Neural cell (in vitro differentiated cells): ENCODE measurements at regions not wholly inside any gene's neighbourhood (a gene's known extent, or its start where the extent isn't known, plus 50 kb on each side); places are given as distances from the start of the nearest gene placed in this dataset.

ENCODE experiments used
- H2AFZ ChIP-seq: fragments of 200-600, 300-800 bp; sonication (generic), shearing (Covaris generic); 2 replicates; pipeline ENCODE4 v1.6.0; 2014; ENCODE audit warnings: low read depth, mild to moderate bottlenecking, antibody characterized with exemption, low read length, moderate library complexity
- H3F3A ChIP-seq: fragments of 200-600 bp; shearing (Covaris generic); 2 replicates; pipeline ENCODE4 v1.6.1; 2016; ENCODE audit warnings: mild to moderate bottlenecking, moderate library complexity, mixed read lengths, antibody characterized with exemption, low read length; ENCODE audit not compliant: insufficient read depth, poor library complexity, severe bottlenecking
- H3K27ac ChIP-seq: fragments of 200-600, 300-800 bp; sonication (generic), shearing (Covaris generic); 2 replicates; pipeline ENCODE4 v1.5.1; 2014; ENCODE audit warnings: mild to moderate bottlenecking, low read length, moderate library complexity
- H3K27me3 ChIP-seq: fragments of 300-800, 200-600 bp; sonication (generic), shearing (Covaris generic); 2 replicates; pipeline ENCODE4 v1.6.0; 2014; ENCODE audit warnings: mild to moderate bottlenecking, low read depth, low read length, moderate library complexity; ENCODE audit not compliant: insufficient read depth
- H3K36me3 ChIP-seq: fragments of 300-800, 200-600 bp; sonication (generic), shearing (Covaris generic); 2 replicates; pipeline ENCODE4 v1.5.1; 2014; ENCODE audit warnings: mild to moderate bottlenecking, antibody characterized with exemption, low read length, moderate library complexity; ENCODE audit not compliant: insufficient read depth
- H3K4me2 ChIP-seq: fragments of 300-800, 200-600 bp; sonication (generic), shearing (Covaris generic); 2 replicates; pipeline ENCODE4 v1.6.0; 2014; ENCODE audit warnings: mild to moderate bottlenecking, low read length
- H3K4me3 ChIP-seq: fragments of 300-800, 200-600 bp; sonication (generic), shearing (Covaris generic); 2 replicates; pipeline ENCODE4 v1.5.1; 2014; ENCODE audit warnings: mild to moderate bottlenecking, low read length, moderate library complexity
- H3K79me2 ChIP-seq: fragments of 200-600 bp; shearing (Covaris generic); replicated peaks from 2 replicates; pipeline ENCODE4 v1.6.0; 2014; ENCODE audit warnings: mild to moderate bottlenecking, low read length, moderate library complexity; ENCODE audit not compliant: insufficient read depth
- H3K9ac ChIP-seq: fragments of 300-800, 200-600 bp; sonication (generic), shearing (Covaris generic); 2 replicates; pipeline ENCODE4 v1.6.1; 2016; ENCODE audit warnings: mild to moderate bottlenecking, low read length, mixed read lengths
- H3K9me2 ChIP-seq: fragments of 200-600 bp; shearing (Covaris generic); 2 replicates; pipeline ENCODE4 v1.6.1; 2016; ENCODE audit warnings: mild to moderate bottlenecking, low read length, mixed read lengths; ENCODE audit not compliant: insufficient read depth
- H3K9me3 ChIP-seq: fragments of 200-600, 300-800 bp; sonication (generic), shearing (Covaris generic); 2 replicates; pipeline ENCODE4 v1.6.1; 2016; ENCODE audit warnings: mild to moderate bottlenecking, mixed run types, low read length, moderate library complexity, mixed read lengths
- H4K20me1 ChIP-seq: fragments of 200-600 bp; shearing (Covaris generic); 2 replicates; pipeline ENCODE4 v1.6.1; 2016; ENCODE audit warnings: mild to moderate bottlenecking, mixed run types; ENCODE audit not compliant: insufficient read depth
- CTCF ChIP-seq: fragments of 450-650 bp; IDR thresholded peaks from 2 replicates; pipeline ENCODE4 v1.5.1; 2014; ENCODE audit warnings: antibody characterized with exemption, mild to moderate bottlenecking, moderate library complexity; ENCODE audit not compliant: poor library complexity, severe bottlenecking
- EP300 ChIP-seq: fragments of 450-650 bp; conservative IDR thresholded peaks from 2 replicates; pipeline ENCODE4 v1.6.1; 2014; ENCODE audit warnings: antibody characterized with exemption, mild to moderate bottlenecking, moderate library complexity; ENCODE audit not compliant: poor library complexity, severe bottlenecking
- EZH2 ChIP-seq: fragments of 200-600, 300-800 bp; shearing (Covaris generic), sonication (generic); IDR thresholded peaks from 2 replicates; pipeline ENCODE4 v1.6.1; 2014; ENCODE audit warnings: antibody characterized with exemption, low read length, borderline replicate concordance, mild to moderate bottlenecking; ENCODE audit not compliant: insufficient read depth, poor library complexity, severe bottlenecking
- MXI1 ChIP-seq: fragments of 450-650 bp; conservative IDR thresholded peaks from 2 replicates; pipeline ENCODE4 v1.6.1; 2014; ENCODE audit warnings: antibody characterized with exemption, mild to moderate bottlenecking; ENCODE audit not compliant: poor library complexity, severe bottlenecking
- POLR2AphosphoS5 ChIP-seq: IDR thresholded peaks from 2 replicates; pipeline ENCODE4 v1.6.1; 2012
- RAD21 ChIP-seq: fragments of 450-650 bp; conservative IDR thresholded peaks from 2 replicates; pipeline ENCODE4 v1.6.1; 2014; ENCODE audit warnings: antibody characterized with exemption, mild to moderate bottlenecking, moderate library complexity
- REST ChIP-seq: IDR thresholded peaks from 2 replicates; pipeline ENCODE4 v1.6.1; 2012; ENCODE audit warnings: borderline replicate concordance
- SMC3 ChIP-seq: fragments of 450-650 bp; conservative IDR thresholded peaks from 2 replicates; pipeline ENCODE4 v1.6.1; 2014; ENCODE audit warnings: antibody characterized with exemption, mild to moderate bottlenecking, moderate library complexity; ENCODE audit not compliant: poor library complexity
- TAF1 ChIP-seq: IDR thresholded peaks from 2 replicates; pipeline ENCODE4 v1.6.1; 2012; ENCODE audit warnings: low read depth

GRCh38 chr5:96253140-96253539 lies 179.9 kb downstream of the PCSK1 start:
- no peaks in the 10 kb centered on the region for H3K79me2 ChIP-seq
- H3K9ac ChIP-seq, result no peak overlapping the region
- H3K4me2 ChIP-seq, result no peak overlapping the region
- no peaks in the 10 kb centered on the region for H4K20me1 ChIP-seq
- H3K27ac ChIP-seq, result no peak overlapping the region
- no peaks in the 10 kb centered on the region for H3K9me3 ChIP-seq
- no peaks in the 10 kb centered on the region for H3K36me3 ChIP-seq
- H3K9me2 ChIP-seq, result no peaks in the 10 kb centered on the region
- H3K27me3 ChIP-seq, result no peaks in the 10 kb centered on the region
- no peak overlapping the region for H3K4me3 ChIP-seq
- no peak overlapping the region for H2AFZ ChIP-seq
- H3F3A ChIP-seq, result no peaks in the 10 kb centered on the region
- TF ChIP-seq EP300, result no peak
- no peak for TF ChIP-seq MXI1

- Histone ChIP-seq H3K4me2 (no peak overlapping the region), H3K9me3 (no peaks in the 10 kb centered on the region), H3K27me3 (no peaks in the 10 kb centered on the region), H3K9ac (no peak overlapping the region), H3K27ac (no peak overlapping the region), H3K79me2 (no peaks in the 10 kb centered on the region), H2AFZ (no peak overlapping the region), H3K36me3 (no peaks in the 10 kb centered on the region), H4K20me1 (no peaks in the 10 kb centered on the region), H3K4me3 (no peak overlapping the region), H3F3A (no peaks in the 10 kb centered on the region), H3K9me2 (no peaks in the 10 kb centered on the region)
- TF ChIP-seq EP300, result no peak
- no peak for TF ChIP-seq MXI1
- TF ChIP-seq RAD21, result no peak
- no peak for TF ChIP-seq EZH2
- no peak for TF ChIP-seq REST
- TF ChIP-seq POLR2AphosphoS5, result no peak
- TF ChIP-seq CTCF, result no peak
- no peak for TF ChIP-seq SMC3
- no peak for TF ChIP-seq TAF1
These were observed 180.5 kb downstream of the PCSK1 start for GRCh38 chr5:96252596-96252995.

GRCh38 chr5:96250782-96251181 lies 182.3 kb downstream of the PCSK1 start:
- no peak overlapping the region for H2AFZ ChIP-seq
- H3K36me3 ChIP-seq, result no peaks in the 10 kb centered on the region
- no peaks in the 10 kb centered on the region for H4K20me1 ChIP-seq
- no peak overlapping the region for H3K4me3 ChIP-seq
- no peaks in the 10 kb centered on the region for H3K9me3 ChIP-seq
- no peak overlapping the region for H3K9ac ChIP-seq
- no peaks in the 10 kb centered on the region for H3F3A ChIP-seq
- H3K27ac ChIP-seq, result no peak overlapping the region
- H3K79me2 ChIP-seq, result no peaks in the 10 kb centered on the region
- H3K27me3 ChIP-seq, result no peaks in the 10 kb centered on the region
- no peak overlapping the region for H3K4me2 ChIP-seq
- H3K9me2 ChIP-seq, result no peaks in the 10 kb centered on the region
- no peak for TF ChIP-seq TAF1
- TF ChIP-seq RAD21, result no peak
- no peak for TF ChIP-seq POLR2AphosphoS5
- TF ChIP-seq EP300, result no peak
- TF ChIP-seq MXI1, result no peak
- no peak for TF ChIP-seq SMC3
